HG02610 (cell line): ENCODE measurements at regions not wholly inside any gene's neighbourhood (a gene's known extent, or its start where the extent isn't known, plus 50 kb on each side); places are given as distances from the start of the nearest gene placed in this dataset.
"Not testable (repeated sequence)": the region's sequence is repeated elsewhere in the genome, so short reads cannot be mapped to it uniquely, and the experiment has no call there.

Source experiments
- ATAC-seq: cut with Tn5 transposase; IDR thresholded peaks from one replicate; pipeline ENCODE4 v1.9.1; 2021; ENCODE audit warnings: mild to moderate bottlenecking, moderate library complexity; ENCODE audit not compliant: unreplicated experiment

DNA sequence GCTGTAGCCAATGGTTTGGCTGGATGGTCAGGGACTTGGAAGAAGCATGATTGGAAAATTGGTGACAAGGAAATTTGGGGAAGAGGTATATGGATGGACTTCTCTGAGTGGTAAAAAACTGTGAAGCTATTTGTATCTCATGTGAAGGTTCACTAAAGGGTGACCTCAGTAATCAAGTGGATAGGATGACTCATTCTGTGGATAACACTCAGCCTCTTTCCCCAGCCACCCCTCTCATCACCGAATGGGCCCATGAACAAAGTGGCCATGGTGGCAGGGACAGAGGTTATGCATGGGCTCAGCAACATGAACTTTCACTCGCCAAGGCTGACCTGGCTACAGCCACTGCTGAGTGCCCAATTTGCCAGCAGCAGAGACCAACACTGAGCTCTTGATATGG is 127.3 kb upstream of the ZC3H12C start:
- peak; percentile 29 for ATAC-seq

- not testable (repeated sequence) for ATAC-seq
Measured at GRCh38 chr11:109967136-109967535, 126.1 kb upstream of the ZC3H12C start.

GRCh38 chr11:109968299-109968698 is 124.9 kb upstream of the ZC3H12C start:
- ATAC-seq: peak; percentile 43

- ATAC-seq: no peak
Measured at GRCh38 chr11:109968781-109969180, 124.4 kb upstream of the ZC3H12C start.

DNA sequence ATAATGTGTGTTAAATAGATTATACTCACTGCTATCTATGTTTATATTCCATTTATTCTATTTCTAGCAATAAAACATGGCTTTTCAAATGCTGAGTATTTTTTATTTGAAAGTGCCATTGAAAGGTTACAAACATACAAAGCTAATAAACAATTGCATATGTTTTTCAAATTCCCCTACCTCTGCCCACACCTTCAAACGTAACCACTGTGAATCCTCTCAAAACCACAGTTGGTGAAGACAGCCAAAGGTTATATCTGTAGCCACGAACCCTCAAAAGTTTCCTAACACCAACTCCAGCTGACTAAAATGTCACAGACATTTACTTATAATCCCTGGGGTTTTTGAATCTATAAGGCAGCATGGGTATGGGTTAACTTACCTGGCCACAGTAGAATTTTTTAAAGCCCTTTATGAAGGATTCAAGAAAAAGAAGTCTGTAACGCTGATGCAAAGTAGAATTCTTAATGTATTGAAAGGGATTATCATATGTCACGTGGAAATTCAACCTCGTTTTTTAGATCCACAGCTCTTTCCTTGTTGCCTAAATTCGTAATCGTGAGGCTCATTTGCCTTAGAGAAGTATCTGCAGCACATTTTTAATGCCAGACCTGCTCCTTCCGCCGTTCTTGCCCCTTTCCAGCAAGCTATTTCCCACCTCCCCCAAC is 122.5 kb upstream of the ZC3H12C start:
- ATAC-seq: peak; percentile 71

GRCh38 chr11:109971184-109971523 is 122.0 kb upstream of the ZC3H12C start:
- no peak for ATAC-seq

GRCh38 chr11:109972181-109972715 is 120.9 kb upstream of the ZC3H12C start:
- ATAC-seq: peak; percentile 33

- ATAC-seq: no peak
Measured at GRCh38 chr11:109972939-109973338, 120.3 kb upstream of the ZC3H12C start.

GRCh38 chr11:109973486-109973885 is 119.7 kb upstream of the ZC3H12C start:
- no peak for ATAC-seq

DNA sequence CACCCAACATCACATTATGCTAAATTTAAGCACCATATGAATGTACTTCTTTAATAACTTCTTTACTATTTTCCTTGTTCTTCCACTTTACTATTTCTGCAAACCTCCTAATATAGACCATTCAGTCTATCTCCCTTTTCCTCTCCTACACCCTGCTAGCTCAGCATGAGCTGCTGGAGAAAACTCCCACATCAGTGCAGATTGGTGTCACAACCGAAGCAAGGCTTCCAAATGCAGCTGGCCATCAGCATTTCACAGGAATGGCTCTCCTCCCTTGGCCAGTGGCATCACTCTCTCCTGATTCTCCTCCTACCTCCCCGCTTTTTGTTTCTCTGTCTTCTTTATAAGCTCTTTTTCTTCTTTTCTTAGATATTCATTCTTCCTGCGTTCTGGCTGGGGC is 118.7 kb upstream of the ZC3H12C start:
- no peak for ATAC-seq

GRCh38 chr11:109978895-109979294 is 114.3 kb upstream of the ZC3H12C start:
- no peak for ATAC-seq

GRCh38 chr11:109981031-109981636 is 112.1 kb upstream of the ZC3H12C start:
- ATAC-seq: no peak

GRCh38 chr11:109983358-109983757 is 109.8 kb upstream of the ZC3H12C start:
- no peak for ATAC-seq

GRCh38 chr11:109984634-109985289 is 108.4 kb upstream of the ZC3H12C start:
- ATAC-seq: peak; percentile 89

- no peak for ATAC-seq
Measured at GRCh38 chr11:109986488-109986887, 106.7 kb upstream of the ZC3H12C start.

DNA sequence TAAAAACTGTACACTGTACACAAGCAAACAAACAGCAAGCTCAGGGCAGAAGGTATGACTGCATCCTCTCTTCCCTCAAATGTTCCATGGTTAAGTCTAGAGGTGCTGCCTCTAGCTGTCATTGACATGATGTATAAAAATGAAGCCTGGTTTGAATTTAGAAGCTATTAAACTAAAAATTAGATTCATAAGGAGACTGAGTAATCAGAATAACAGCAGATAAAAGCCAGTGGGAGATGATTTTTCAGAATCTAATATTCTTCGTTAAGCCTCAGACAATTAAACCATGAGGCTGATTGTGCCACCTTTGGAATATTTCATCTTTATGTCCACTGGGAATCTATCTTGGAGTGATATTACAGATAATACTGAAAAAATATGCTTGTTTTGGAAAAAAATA is 101.4 kb upstream of the ZC3H12C start:
- ATAC-seq: no peak

- ATAC-seq: no peak
Measured at GRCh38 chr11:109993786-109994185, 99.4 kb upstream of the ZC3H12C start.

GRCh38 chr11:109994907-109995306 is 98.3 kb upstream of the ZC3H12C start:
- no peak for ATAC-seq

GRCh38 chr11:109996060-109996459 is 97.1 kb upstream of the ZC3H12C start:
- no peak for ATAC-seq

DNA sequence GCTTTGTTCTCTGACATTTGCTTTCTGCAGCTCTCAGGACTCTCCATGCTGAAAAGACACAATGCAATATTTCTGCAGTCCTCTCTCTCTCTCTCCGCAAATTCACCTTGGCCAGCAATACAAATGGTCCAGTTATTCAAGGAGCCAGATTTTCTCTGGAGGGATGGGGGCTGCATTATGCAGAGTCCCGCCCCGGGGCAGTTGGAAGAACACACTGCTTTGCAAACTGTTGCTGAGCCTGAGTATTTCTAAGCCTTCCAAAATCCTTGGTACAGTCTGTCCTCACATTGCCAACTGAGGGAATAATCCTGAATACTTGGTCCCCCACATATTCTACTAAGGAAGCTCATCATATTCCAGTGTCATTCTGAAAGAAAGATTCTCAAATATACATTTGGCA is 94.3 kb upstream of the ZC3H12C start:
- no peak for ATAC-seq

DNA sequence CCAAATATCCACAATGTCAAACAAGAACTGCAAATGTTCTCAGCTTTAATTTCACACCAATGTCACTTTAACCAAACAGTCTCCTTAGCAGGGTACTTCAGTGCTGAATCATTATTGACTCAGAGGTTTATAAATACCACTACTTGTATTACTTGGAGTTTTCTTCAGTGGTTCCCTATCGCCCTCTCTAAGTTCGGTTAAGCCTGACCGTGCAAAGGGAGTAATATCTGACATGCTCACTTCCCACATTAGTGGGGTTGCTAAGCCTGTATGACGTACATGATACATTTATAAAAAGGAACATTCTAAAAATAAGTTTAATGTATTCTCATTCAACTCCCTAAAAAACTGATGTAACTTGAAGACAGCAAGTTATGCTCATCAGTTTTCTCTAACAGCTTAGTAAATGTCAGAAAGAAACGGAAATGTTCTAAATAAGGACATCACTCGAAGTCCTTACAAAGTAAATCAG is 93.1 kb upstream of the ZC3H12C start:
- peak; percentile 98 for ATAC-seq

DNA sequence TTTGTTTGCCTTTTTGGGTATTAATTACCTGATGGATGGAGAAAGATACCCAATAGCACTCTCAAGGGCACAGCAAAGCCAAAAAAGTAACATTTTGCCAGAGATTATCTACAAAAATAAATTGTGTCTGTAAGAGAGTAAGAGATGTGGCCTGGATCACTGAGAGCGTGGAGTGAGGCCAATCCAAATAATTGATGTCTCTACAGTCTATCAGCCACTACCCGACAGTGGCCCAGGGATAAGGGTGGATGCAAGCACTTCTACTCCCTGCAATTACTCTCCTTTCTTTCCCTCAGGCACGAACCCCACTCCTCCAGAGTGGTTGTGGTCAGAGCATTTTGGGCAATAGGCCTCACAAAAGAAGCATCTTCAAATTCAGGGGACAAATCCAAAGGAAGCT is 92.3 kb upstream of the ZC3H12C start:
- no peak for ATAC-seq
